Germinal center (tissue), 1 donor: ENCODE measurements at regions not wholly inside any gene's neighbourhood (a gene's known extent, or its start where the extent isn't known, plus 50 kb on each side); places are given as distances from the start of the nearest gene placed in this dataset.

Source experiments
- DNase-seq: peaks from one replicate; pipeline ENCODE4 v3.0.0; 2012; ENCODE audit warnings: mixed read lengths, low spot score

- DNase-seq = no peak
Measured at GRCh38 chr17:55634702-55635101, 88.0 kb downstream of the TMEM100 start.

- DNase-seq = no peak
Measured at GRCh38 chr17:55632893-55633292, 89.8 kb downstream of the TMEM100 start.

GRCh38 chr17:55632236-55632635 lies 90.4 kb downstream of the TMEM100 start:
- DNase-seq = no peak

GRCh38 chr17:55629995-55630394 lies 92.7 kb downstream of the TMEM100 start:
- DNase-seq = no peak

GRCh38 chr17:55625521-55625920 lies 97.1 kb downstream of the TMEM100 start:
- no peak for DNase-seq

GRCh38 chr17:55624772-55625433 lies 97.8 kb downstream of the TMEM100 start:
- DNase-seq = no peak

- DNase-seq = no peak
Measured at GRCh38 chr17:55622547-55622946, 100.1 kb downstream of the TMEM100 start.

- no peak for DNase-seq
Measured at GRCh38 chr17:55620945-55621344, 101.7 kb downstream of the TMEM100 start.

- no peak for DNase-seq
Measured at GRCh38 chr17:55620023-55620422, 102.6 kb downstream of the TMEM100 start.

GRCh38 chr17:55617441-55617840 lies 105.2 kb downstream of the TMEM100 start:
- no peak for DNase-seq

GRCh38 chr17:55614061-55614460 lies 102.8 kb upstream of the SMIM36 start:
- DNase-seq = no peak

GRCh38 chr17:55612691-55613141 lies 101.5 kb upstream of the SMIM36 start:
- DNase-seq = no peak

- DNase-seq = no peak
Measured at GRCh38 chr17:55607731-55608341, 96.6 kb upstream of the SMIM36 start.

GRCh38 chr17:55606488-55606815 lies 95.2 kb upstream of the SMIM36 start:
- DNase-seq = no peak

GRCh38 chr17:55605705-55606487 lies 94.6 kb upstream of the SMIM36 start:
- no peak for DNase-seq

- DNase-seq = peak; percentile 54
Measured at GRCh38 chr17:55601874-55602364, 90.7 kb upstream of the SMIM36 start.

GRCh38 chr17:55598495-55598894 lies 87.2 kb upstream of the SMIM36 start:
- DNase-seq = no peak

- no peak for DNase-seq
Measured at GRCh38 chr17:55588446-55589242, 77.4 kb upstream of the SMIM36 start.

GRCh38 chr17:55587608-55588139 lies 76.4 kb upstream of the SMIM36 start:
- DNase-seq = no peak

- no peak for DNase-seq
Measured at GRCh38 chr17:55585629-55586028, 74.4 kb upstream of the SMIM36 start.

GRCh38 chr17:55584861-55585260 lies 73.6 kb upstream of the SMIM36 start:
- DNase-seq = no peak
